Astrocyte (in vitro differentiated cells and primary cell): ENCODE measurements at regions not wholly inside any gene's neighbourhood (a gene's known extent, or its start where the extent isn't known, plus 50 kb on each side); places are given as distances from the start of the nearest gene placed in this dataset.
A peak's percentile ranks its signal among the peaks of the same experiment; 100 is the strongest.

Experiments
- DNase-seq: peaks from one replicate; pipeline ENCODE4 v3.0.0-alpha.2; 2010; ENCODE audit warnings: low read depth
- FAIRE-seq: peaks from 2 replicates; lab custom pipeline; 2011; peaks lifted over from hg19 to GRCh38; lab: Jason Lieb, UNC
- H2AFZ ChIP-seq: 2 replicates; pipeline ENCODE4 v1.6.0; 2012; ENCODE audit warnings: low read depth, low read length, inconsistent platforms
- H3K27ac ChIP-seq: 2 replicates; pipeline ENCODE4 v1.5.1; 2011; ENCODE audit warnings: low read depth, low read length, inconsistent platforms
- H3K27me3 ChIP-seq: 2 replicates; pipeline ENCODE4 v1.6.0; 2011; ENCODE audit warnings: low read length, inconsistent platforms; ENCODE audit not compliant: insufficient read depth
- H3K36me3 ChIP-seq: 2 replicates; pipeline ENCODE4 v1.5.1; 2011; ENCODE audit warnings: low read length, inconsistent platforms; ENCODE audit not compliant: insufficient read depth
- H3K4me1 ChIP-seq: 2 replicates; pipeline ENCODE4 v1.5.1; 2011; ENCODE audit warnings: low read length, inconsistent platforms; ENCODE audit not compliant: insufficient read depth
- H3K4me2 ChIP-seq: 2 replicates; pipeline ENCODE4 v1.6.0; 2012; ENCODE audit warnings: low read length, inconsistent platforms
- H3K4me3 ChIP-seq: 2 replicates; pipeline ENCODE4 v1.5.1; 2011; ENCODE audit warnings: low read depth, mild to moderate bottlenecking, low read length, inconsistent platforms; ENCODE audit not compliant: insufficient read depth
- H3K79me2 ChIP-seq: 2 replicates; pipeline ENCODE4 v1.6.0; 2012; ENCODE audit warnings: mild to moderate bottlenecking, low read length, inconsistent platforms; ENCODE audit not compliant: insufficient read depth
- H3K9ac ChIP-seq: 2 replicates; pipeline ENCODE4 v1.6.0; 2012; ENCODE audit warnings: mild to moderate bottlenecking, low read length, inconsistent platforms
- H3K9me3 ChIP-seq: 2 replicates; pipeline ENCODE4 v1.5.1; 2012; ENCODE audit warnings: low read depth, mild to moderate bottlenecking, low read length, inconsistent platforms; ENCODE audit not compliant: insufficient read depth
- H4K20me1 ChIP-seq: 2 replicates; pipeline ENCODE4 v1.6.0; 2012; ENCODE audit warnings: low read length, inconsistent platforms; ENCODE audit not compliant: insufficient read depth
- H3K27ac Mint-ChIP-seq: one replicate; pipeline ENCODE4 v1.8.0; 2021; ENCODE audit warnings: mild to moderate bottlenecking, mixed read lengths; ENCODE audit not compliant: unreplicated experiment
- H3K27me3 Mint-ChIP-seq: one replicate; pipeline ENCODE4 v1.8.0; 2021; ENCODE audit warnings: low read depth, mixed read lengths; ENCODE audit not compliant: unreplicated experiment
- H3K36me3 Mint-ChIP-seq: one replicate; pipeline ENCODE4 v1.8.0; 2021; ENCODE audit warnings: low read depth, mixed read lengths; ENCODE audit not compliant: unreplicated experiment
- H3K4me1 Mint-ChIP-seq: one replicate; pipeline ENCODE4 v1.8.0; 2021; ENCODE audit warnings: low read depth, mixed read lengths; ENCODE audit not compliant: unreplicated experiment
- H3K4me3 Mint-ChIP-seq: one replicate; pipeline ENCODE4 v1.8.0; 2021; ENCODE audit warnings: mild to moderate bottlenecking, moderate library complexity, mixed read lengths; ENCODE audit not compliant: unreplicated experiment
- H3K9me3 Mint-ChIP-seq: one replicate; pipeline ENCODE4 v1.8.0; 2021; ENCODE audit warnings: mild to moderate bottlenecking, mixed read lengths; ENCODE audit not compliant: unreplicated experiment
- EZH2 ChIP-seq: IDR thresholded peaks from 2 replicates; pipeline ENCODE4 v1.6.1; 2012; ENCODE audit warnings: mild to moderate bottlenecking, low read length, inconsistent platforms; ENCODE audit not compliant: insufficient read depth
- TF ChIP-seq, protein P1 (sequence below): IDR thresholded peaks from 2 replicates; pipeline ENCODE4 v1.5.1; 2011; ENCODE audit warnings: low read depth, mild to moderate bottlenecking, inconsistent platforms, low read length, moderate library complexity; ENCODE audit not compliant: insufficient read depth

DNA sequence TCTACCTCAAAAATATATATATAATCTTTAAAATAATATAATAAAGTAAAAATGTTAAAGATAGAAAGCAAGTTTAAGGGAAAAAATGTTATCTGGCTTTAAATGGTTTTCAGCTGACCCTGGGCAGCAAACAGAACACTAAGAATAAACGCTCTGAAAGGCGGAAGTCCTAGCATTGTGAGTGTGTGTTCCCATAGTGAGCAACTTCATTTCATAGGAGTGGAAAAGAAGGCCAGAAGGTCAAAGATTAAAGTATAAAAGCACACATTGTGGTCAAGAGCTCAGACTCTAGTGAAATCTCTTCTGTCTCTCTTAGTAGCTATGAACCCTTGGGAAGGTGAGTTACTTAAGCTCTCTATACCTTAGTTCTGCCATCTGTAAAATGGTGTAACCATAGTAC, 374.4 kb downstream of the ENC1 start:
- H3K79me2 ChIP-seq, result no peaks in the 10 kb centered on the region
- Mint-ChIP-seq H3K4me1 (peaks cover 17% of the 10 kb centered on the region), H3K27me3 (no peaks in the 10 kb centered on the region), H3K9me3 (no peaks in the 10 kb centered on the region), H3K36me3 (no peaks in the 10 kb centered on the region), H3K4me3 (no peak overlapping the region), H3K27ac (no peak overlapping the region)
- H3K4me1 ChIP-seq, result no peaks in the 10 kb centered on the region
- no peaks in the 10 kb centered on the region for H3K36me3 ChIP-seq
- DNase-seq (no peak), FAIRE-seq (no peak)
- no peak overlapping the region for H2AFZ ChIP-seq
- no peak overlapping the region for H3K4me3 ChIP-seq
- no peak overlapping the region for H3K9ac ChIP-seq
- H3K9me3 ChIP-seq, result peaks cover 2% of the 10 kb centered on the region
- H3K27ac ChIP-seq, result no peak overlapping the region
- no peak overlapping the region for H3K4me2 ChIP-seq
- TF ChIP-seq, protein P1, sequence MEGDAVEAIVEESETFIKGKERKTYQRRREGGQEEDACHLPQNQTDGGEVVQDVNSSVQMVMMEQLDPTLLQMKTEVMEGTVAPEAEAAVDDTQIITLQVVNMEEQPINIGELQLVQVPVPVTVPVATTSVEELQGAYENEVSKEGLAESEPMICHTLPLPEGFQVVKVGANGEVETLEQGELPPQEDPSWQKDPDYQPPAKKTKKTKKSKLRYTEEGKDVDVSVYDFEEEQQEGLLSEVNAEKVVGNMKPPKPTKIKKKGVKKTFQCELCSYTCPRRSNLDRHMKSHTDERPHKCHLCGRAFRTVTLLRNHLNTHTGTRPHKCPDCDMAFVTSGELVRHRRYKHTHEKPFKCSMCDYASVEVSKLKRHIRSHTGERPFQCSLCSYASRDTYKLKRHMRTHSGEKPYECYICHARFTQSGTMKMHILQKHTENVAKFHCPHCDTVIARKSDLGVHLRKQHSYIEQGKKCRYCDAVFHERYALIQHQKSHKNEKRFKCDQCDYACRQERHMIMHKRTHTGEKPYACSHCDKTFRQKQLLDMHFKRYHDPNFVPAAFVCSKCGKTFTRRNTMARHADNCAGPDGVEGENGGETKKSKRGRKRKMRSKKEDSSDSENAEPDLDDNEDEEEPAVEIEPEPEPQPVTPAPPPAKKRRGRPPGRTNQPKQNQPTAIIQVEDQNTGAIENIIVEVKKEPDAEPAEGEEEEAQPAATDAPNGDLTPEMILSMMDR, result no peak
- TF ChIP-seq EZH2, result no peak
- no peaks in the 10 kb centered on the region for H3K27me3 ChIP-seq
- no peaks in the 10 kb centered on the region for H4K20me1 ChIP-seq

DNA sequence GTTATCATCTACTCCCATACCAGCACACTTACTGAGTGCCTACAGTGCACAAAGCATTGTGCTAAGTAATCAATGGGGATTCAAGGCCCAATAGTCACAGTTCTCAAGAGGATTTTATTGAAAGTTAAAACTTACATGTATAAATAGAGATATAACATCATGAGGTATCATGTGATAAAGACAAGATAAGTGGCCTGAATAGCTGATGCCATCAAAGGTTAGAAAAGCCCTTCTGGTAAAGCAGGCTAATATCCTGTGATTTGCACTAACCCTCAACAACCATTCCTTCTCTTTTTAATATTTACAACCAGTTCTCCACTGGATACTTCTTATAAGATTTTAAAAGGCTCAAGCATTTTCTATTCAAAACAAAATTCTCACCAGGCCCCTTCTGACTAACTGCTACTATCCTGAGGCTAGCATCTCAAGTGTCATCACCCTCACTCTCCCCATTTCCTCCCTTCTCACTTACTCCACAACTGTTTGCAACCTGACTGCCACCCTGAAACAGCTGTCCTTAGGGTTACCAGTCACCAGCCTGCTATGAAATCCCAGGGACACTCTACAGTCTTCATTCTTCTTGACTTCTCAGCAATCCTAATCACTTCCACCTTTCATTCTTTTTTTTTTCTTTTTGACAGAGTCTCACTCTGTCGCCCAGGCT, 377.9 kb downstream of the ENC1 start:
- H3K36me3 Mint-ChIP-seq, result no peaks in the 10 kb centered on the region
- H3K27me3 Mint-ChIP-seq, result no peaks in the 10 kb centered on the region
- Histone ChIP-seq H3K27me3 (no peaks in the 10 kb centered on the region), H2AFZ (no peak overlapping the region), H3K36me3 (no peaks in the 10 kb centered on the region), H3K4me1 (no peaks in the 10 kb centered on the region), H3K4me2 (no peak overlapping the region), H3K27ac (no peak overlapping the region), H3K4me3 (no peak overlapping the region), H3K79me2 (no peaks in the 10 kb centered on the region), H3K9me3 (no peaks in the 10 kb centered on the region), H3K9ac (no peak overlapping the region), H4K20me1 (no peaks in the 10 kb centered on the region)
- H3K27ac Mint-ChIP-seq, result peak overlapping the region; percentile 28
- H3K4me3 Mint-ChIP-seq, result no peak overlapping the region
- DNase-seq (no peak), FAIRE-seq (no peak)
- TF ChIP-seq, protein P1, result no peak
- TF ChIP-seq EZH2, result no peak
- peaks cover 18% of the 10 kb centered on the region for H3K4me1 Mint-ChIP-seq
- H3K9me3 Mint-ChIP-seq, result no peaks in the 10 kb centered on the region

- H3K27ac ChIP-seq, result no peak overlapping the region
- no peaks in the 10 kb centered on the region for H3K36me3 ChIP-seq
- FAIRE-seq (no peak), DNase-seq (no peak)
- Mint-ChIP-seq H3K27ac (no peak overlapping the region), H3K36me3 (no peaks in the 10 kb centered on the region), H3K27me3 (no peaks in the 10 kb centered on the region), H3K4me3 (no peak overlapping the region), H3K4me1 (peaks cover 23% of the 10 kb centered on the region), H3K9me3 (no peaks in the 10 kb centered on the region)
- no peak overlapping the region for H3K4me3 ChIP-seq
- no peaks in the 10 kb centered on the region for H3K9me3 ChIP-seq
- no peaks in the 10 kb centered on the region for H3K27me3 ChIP-seq
- no peak overlapping the region for H3K9ac ChIP-seq
- H3K4me1 ChIP-seq, result no peaks in the 10 kb centered on the region
- TF ChIP-seq, protein P1, result no peak
- TF ChIP-seq EZH2, result no peak
- H2AFZ ChIP-seq, result no peak overlapping the region
- H3K4me2 ChIP-seq, result no peak overlapping the region
- no peaks in the 10 kb centered on the region for H3K79me2 ChIP-seq
- H4K20me1 ChIP-seq, result no peaks in the 10 kb centered on the region
Measured at GRCh38 chr5:74261866-74262265, 378.7 kb downstream of the ENC1 start.
